ENCODE measurements at regions not wholly inside any gene's neighbourhood (a gene's known extent, or its start where the extent isn't known, plus 50 kb on each side); places are given as distances from the start of the nearest gene placed in this dataset.

DNA sequence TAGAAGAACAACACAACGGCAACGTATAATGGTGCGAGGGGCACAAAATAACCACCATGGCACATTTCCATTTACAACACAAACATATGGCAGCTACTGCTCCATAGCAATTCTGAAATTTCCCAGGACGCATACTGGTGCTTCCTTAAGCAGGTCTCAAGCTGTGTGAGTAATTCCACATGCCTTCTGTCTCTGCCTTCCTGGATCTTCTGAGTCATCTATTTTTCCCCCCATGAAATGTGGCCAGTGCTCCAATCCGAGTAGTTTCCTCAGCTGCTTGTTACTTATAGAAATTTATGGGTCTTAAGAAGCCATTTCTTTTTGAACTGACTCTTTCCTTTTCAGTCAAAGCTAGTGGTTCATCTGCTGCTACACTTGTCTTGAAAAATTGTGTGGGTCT lies 256.6 kb upstream of the KLF6 start:
- FAIRE-seq (no peak), DNase-seq (ENCODE audit: low spot score) (no peak)

DNA sequence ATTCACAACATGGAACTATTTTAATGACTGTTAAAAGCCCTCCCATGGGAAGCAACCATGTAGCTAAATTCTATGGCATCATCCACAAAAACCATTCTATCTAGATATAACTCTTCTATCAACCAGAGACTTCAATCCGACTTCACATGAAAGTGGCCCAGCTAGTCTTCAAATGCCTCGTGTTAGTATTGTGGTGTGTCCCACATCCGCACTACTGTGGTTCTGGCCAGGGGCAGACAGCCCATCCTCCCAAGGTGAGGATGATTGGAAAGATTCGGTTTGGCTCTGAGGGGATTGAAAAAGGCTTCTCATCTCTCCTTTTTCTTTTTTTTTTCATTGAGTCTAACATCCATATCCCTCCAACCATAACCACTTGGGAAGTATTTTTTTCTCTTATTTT lies 253.0 kb upstream of the KLF6 start:
- DNase-seq (ENCODE audit: low spot score) (no peak), FAIRE-seq (no peak)

DNA sequence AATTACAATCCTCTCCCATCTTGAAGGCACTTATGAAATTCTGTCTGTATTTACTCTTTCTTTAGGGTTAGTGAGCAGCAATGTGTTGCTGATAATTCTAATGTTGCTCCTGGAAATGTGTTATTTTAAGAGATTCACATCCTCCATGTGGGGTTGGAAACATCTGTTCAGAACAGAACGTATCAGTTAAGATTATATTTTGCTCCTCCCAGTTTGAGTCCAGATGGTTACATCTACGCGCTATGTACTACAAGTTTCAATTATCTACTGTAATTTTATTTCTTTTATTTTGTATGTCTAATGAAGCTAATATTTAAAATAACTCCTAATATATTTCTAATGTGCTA lies 250.6 kb upstream of the KLF6 start:
- FAIRE-seq: no peak
- DNase-seq (ENCODE audit: low spot score): no peak

DNA sequence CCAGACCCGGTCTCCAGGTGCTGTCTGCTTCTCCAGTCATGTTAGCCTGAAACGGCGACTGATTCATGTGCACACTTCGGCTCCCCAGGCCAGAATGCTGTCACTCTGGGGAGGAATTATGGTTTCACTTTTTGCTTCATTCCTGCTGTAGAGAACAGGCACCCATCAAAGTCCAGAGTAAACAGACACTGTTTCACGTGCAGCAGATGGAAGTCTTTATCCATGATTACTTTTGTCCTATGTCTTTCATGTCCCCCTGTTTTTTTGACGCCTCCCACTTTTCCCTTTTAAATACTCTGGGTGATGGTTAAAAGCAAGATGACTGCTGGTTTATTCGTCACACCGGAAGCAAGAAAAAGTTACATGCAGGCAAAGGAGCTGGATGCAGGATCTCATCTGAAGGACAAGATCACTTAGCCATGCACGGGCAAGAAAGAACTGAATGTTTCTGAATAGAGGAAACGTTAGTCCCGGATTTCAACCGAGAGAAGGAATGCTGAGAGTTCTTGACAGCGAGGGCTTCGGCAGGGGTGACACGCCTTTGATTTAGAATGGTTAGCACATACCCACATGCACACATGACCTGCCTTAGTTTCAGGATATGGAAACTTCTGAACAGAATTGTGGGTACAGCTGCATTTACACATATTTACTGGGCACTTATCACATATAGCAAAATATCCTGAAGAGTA lies 250.0 kb upstream of the KLF6 start:
- DNase-seq (ENCODE audit: low spot score) (no peak), FAIRE-seq (no peak)

DNA sequence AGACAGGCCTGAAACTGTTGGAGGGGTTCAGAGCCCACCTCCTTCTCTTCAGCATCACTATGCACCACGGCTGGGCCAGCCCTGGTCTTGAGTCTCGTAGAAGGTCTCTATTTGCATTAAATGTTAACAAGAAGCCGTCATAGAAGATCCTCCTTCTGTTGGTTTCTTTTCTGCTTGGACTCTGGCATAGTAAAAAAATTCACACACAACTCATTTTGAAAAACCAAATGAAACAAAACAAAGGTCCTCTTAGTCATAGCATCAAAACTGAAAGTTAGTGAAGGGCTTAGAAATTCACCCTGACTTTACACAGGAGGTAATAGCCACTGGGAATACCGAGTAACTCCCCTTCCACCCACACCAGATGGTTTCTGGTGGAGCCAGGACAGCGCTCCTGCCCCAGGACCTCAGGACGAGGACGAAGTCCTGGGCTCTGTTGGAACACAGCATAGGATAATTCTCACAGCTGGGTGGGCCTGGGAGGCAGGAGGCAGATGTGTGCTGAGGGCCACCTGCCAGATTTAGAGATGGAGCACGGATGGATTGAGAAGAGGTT lies 248.4 kb upstream of the KLF6 start:
- DNase-seq (ENCODE audit: low spot score) (no peak), FAIRE-seq (no peak)

DNA sequence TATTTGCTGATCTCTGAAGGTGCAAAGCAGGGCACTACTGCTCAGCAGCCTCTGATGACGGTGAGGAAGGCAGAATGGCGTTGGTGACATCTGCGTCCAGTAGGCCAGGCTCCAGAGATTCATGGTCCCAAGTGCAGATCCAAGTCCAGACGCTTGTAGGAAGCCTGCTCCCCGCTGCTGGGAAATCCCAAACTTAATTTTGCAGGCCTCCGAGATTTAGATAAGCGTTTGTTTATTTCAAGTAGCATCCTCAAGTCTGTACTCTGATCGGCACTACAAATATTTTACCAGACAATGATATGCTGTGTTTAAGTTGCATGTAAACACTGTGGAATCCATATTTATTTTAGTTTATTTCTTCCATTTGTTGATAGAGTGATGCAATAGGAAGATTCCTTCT lies 244.9 kb upstream of the KLF6 start:
- no peak for FAIRE-seq

DNA sequence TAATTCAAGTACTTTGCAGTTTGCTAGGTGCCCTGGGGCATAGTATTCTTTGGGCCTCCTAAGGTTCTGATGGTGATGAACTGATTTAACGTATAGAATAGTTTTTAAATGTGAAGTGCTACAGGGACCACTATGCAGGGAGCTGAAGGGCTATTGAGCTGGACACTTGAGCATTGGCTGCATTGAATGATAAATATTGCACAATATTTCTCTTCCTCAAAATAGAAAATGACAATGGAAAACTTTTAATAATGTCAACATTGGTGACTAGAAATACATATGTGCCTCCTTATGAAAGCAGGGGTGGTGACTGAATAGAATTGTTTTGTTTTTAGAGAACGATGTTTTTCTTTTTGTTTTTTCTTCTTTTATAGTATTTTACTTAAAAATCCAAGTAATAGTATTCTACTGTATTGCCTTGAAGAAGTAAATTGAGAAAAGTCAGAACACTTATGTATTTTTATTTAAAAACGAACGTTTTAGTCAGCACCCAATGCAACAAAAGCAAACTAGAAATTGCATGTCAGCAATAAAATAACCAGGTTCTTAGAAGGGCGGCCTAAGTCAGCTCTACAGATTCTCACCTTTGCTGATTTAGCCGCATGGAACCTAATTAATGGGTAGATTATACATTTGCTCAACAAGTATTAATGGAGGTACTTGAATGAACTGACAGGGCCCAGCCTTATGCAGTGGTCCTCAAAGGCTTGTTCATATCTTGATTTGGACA lies 244.0 kb upstream of the KLF6 start:
- FAIRE-seq: no peak
- no peak for DNase-seq (ENCODE audit: low spot score)

More for the DNA sequence above, 244.9 kb upstream of the KLF6 start:
- no peak for DNase-seq (ENCODE audit: low spot score)

DNA sequence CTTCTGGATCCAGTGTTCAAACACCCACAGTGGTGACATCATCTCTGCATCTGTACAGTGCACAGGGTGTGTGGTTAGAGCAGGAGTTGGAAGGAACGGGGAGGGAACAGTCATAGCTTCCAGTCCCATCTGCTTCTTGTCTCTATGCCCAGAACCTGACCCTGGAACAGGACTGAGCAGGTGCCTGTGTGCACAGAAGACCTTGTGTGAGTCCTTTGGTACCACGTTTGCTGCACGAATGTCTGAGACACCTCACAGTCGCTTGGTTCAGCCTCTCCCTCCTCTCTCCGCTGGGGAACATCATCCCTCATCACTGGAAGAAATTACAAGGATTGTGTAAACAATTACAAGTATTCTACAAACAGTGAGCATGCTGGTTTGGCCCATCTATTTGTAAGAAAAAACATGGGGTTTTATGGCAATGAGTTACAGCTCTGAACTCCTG lies 243.0 kb upstream of the KLF6 start:
- FAIRE-seq (no peak), DNase-seq (ENCODE audit: low spot score) (no peak)

DNA sequence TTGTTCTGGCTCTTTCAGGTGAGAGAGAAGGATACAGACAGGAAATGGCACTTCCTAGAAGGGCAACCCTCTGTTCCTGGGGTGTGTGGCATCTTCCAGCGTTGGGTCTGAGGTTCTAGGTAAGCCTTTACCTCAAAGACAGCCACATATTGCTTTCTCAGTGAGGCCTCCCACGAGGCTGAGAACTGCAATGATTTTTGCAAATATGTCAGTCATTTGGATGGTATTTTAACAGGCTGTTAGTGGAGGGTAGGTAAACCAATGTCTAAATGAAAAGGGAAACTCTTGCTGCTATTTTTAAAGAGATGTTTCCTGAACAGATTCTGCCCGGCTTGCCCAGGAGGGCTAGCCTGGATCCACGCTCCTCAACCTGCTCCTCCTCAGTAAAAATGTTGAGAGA lies 240.3 kb upstream of the KLF6 start:
- no peak for FAIRE-seq
- DNase-seq (ENCODE audit: low spot score): no peak

DNA sequence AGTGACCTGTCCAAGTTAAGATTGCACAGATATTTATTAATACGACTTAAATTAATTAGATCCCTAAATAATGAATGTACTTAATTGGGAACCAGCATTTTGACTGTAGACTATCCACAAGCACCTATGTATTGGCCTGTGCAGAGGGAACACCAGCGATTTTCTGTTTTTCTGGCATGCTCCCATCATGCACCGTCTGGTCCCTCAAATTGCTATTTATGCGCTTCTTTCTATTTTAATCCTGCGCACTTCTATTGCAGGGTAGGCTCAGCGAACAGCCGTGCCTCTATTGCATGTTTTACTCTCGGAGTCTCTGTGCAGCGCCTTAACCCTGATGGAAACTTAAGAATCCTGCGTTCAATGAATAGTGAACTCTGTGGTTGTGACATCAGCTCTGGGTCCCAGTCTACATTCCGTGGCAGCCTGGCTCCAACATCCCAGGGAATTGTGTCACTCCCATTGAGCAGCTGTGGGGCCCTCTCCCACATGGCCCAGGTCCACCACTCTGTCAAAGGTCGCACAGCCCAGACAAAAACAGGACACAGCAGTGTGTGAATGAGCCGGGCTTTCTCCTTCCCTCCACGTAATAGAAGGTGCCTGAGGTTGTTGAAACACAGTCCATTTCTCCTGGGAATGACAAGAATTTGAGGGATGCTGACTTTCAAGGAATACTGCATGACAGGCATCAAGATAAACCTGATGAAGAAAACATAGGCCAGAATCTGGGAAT lies 239.7 kb upstream of the KLF6 start:
- DNase-seq (ENCODE audit: low spot score): no peak

DNA sequence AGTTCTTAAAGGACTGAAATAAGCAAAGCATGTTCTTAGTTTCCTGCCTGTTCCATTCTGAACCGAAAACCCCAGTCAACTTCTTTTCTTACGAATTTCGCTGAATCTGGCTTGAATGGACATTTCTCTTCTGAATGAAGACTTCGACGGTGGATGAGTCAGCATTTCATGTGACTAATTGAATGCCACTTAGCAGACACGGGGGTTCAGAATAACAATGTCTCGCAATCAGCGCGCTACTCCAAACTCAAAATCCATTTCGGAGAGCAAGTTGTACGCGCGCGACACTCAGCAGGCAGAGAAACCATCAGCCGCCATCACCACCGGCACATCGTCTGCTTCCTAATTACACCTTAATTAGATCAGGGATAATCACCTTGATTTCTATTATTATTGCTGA lies 239.0 kb upstream of the KLF6 start:
- FAIRE-seq: no peak
- no peak for DNase-seq (ENCODE audit: low spot score)

More for the DNA sequence above, 239.7 kb upstream of the KLF6 start:
- no peak for FAIRE-seq

DNA sequence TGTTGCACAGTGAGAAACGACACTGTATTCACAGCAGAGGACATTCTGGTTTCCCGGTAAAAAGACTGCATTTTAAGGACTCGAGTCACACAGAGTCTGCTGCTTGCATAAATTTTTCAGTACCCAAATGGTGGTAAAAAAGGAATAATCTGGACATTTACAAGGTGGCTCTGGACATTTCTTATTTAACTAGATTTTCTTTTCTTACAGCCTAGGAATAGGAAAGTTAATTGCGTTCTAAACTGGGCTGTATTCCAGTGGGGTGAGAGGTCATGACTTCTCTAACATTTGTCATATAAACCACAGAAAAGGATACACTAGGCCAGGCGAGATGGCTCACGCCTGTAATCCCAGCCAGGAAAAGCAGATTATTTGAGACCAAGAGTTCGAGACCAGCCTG lies 237.5 kb upstream of the KLF6 start:
- FAIRE-seq (no peak), DNase-seq (ENCODE audit: low spot score) (no peak)

DNA sequence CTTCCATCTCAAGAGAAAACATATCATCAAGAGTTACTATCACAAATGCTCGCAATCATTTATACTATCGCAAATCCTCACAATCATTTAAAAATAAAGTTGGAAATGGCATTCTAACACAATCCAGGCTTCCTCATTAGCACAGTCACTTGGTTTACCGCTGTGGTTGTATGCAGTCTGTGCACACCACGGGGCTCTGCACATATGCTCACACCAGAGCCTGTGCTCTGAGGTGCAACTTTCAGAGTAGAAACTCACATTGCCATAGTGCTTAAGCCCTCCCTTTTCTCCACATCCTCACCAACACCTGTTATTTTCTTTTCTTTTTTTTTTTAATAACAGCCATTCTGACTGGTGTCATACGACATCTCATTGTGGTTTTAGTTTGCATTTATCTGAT lies 235.6 kb upstream of the KLF6 start:
- no peak for FAIRE-seq
- no peak for DNase-seq (ENCODE audit: low spot score)

DNA sequence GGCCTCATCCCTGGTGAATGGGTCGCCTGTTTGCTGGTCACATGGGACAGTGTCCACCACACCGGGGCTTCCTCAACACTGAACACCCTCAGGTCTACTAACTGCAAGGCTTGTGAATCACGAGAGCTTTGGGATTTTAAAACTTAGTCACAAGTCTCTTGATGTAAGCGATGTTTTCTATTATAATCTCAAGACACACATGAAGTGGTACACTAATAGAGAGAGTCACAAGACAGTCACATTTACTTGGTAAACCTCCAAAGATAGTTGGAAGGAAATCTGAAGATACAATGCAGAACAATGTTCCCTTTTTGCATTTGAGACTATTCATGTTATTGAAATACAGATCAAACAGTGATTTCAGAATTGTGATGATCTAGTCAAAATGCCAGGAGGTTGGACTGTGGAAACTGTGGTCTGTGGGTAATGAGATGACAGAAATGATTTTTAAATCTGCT lies 233.1 kb upstream of the KLF6 start:
- FAIRE-seq (no peak), DNase-seq (ENCODE audit: low spot score) (no peak)

DNA sequence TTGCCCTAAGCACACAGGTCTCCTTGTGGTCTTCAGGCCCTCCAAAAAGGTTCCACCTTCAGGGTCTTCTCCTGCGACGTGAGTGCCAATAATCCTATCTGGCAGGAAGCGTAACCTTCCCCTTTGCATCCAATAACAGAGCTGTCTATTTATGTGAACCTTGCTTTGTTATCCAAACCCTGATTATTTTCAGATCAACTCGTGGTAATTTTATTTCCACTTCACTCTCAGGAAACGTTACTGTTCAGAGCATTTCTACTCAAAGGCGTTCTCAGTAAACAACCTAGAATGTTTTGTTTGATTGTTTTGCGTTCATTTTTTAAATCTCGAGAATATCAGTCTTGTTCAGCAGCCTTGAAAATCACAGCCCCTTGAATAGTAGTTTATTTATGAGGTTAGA lies 232.3 kb upstream of the KLF6 start:
- no peak for DNase-seq (ENCODE audit: low spot score)
- no peak for FAIRE-seq

DNA sequence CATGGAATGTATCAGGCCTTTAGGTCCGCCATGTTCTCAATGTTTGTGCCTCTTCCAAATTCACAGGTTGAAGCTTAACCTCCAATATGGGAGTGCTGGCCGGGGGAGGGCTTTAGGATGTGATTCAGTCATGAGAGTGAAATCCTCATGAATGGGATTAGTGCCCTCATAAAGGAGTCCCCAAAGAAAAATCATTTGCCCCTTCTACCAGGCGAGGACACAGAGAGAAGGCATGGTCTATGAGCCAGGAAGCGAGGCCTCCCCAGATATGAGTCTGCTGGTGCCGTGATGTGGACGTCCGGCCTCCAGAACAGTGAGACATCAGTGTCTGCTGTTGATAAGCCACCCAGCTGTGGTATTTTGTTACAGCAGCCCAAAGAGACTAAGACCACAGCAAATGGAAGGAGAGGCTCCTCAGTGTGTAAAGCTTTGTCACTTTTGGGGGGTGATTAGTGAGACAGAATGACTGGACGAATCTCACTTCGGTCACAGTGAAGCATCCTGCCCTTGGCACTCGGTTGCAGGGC lies 231.3 kb upstream of the KLF6 start:
- no peak for FAIRE-seq
- no peak for DNase-seq (ENCODE audit: low spot score)

DNA sequence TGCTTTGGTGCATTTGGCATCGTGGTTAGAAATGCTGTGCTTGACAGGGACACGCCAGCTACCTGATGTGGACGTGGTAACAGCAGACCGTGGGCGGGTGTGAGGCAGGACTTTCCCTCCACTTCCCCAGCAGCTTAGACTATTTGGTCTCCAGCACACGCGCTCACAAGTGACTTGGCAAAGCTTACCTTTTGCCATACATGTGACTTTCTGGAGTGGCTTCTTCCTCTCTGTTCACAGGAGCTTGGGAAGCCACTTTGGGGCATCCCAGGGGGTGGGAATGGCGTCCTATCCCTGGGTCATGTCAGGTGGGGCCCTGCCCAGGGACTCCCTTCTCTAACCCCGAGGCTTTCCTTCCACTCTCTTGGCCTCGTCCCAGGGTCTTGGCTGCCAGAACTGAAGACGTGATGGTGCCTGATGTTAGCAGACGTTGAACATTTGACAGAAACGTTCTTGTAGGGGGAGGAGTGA lies 228.7 kb upstream of the KLF6 start:
- FAIRE-seq: no peak
- DNase-seq (ENCODE audit: low spot score): no peak

DNA sequence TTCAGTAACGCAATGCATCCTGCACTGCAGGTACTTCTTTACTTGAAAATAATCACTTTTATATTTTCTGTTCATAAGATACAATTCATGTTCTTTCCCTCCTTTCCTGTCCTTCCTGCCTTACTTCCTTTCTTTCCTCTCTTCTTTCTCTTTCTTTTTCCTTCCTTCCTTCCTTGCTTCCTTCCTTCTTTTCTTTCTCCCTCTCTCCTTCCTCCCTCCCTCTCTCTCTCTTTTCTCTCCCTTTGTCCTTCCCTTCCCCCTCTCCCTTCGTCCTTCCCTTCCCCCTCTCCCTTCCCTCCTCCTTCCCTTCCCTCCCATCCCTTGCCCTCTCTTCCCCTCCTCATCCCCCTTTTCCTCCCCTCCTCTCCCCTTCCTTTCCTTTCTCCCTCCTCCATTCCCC lies 227.8 kb upstream of the KLF6 start:
- no peak for FAIRE-seq

DNA sequence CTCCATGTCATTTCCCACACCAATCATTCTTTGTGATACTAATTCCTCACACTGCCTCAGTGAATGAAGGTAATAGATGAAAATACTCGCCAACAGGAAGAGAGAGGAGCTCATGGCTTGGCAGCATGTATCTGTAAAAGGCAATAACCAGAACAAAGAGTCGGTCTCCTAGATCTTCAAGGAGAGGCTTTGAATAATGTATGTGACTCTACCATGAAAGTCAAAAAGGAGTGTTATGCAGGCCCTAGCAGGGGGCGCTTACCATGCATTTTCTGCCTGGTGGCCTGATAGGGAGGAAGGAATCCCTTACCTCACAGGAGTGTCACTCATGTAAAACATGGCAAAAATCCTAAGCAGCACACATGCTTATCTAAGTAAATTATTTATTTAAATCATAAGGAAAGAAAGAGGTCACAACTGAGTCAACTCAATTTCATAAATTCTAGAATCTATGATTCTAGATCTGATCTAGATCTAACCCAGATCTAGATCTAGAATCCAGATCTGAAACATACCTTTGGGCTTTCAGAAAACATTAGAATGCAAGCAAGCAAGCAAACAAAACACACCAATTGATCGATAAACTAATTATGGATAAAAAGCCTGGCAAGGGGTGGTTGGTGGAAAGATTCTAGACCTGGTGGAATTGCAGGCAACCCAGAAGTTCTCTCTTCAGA lies 226.3 kb upstream of the KLF6 start:
- no peak for FAIRE-seq
- no peak for DNase-seq (ENCODE audit: low spot score)

More for the DNA sequence above, 227.8 kb upstream of the KLF6 start:
- DNase-seq (ENCODE audit: low spot score): no peak

DNA sequence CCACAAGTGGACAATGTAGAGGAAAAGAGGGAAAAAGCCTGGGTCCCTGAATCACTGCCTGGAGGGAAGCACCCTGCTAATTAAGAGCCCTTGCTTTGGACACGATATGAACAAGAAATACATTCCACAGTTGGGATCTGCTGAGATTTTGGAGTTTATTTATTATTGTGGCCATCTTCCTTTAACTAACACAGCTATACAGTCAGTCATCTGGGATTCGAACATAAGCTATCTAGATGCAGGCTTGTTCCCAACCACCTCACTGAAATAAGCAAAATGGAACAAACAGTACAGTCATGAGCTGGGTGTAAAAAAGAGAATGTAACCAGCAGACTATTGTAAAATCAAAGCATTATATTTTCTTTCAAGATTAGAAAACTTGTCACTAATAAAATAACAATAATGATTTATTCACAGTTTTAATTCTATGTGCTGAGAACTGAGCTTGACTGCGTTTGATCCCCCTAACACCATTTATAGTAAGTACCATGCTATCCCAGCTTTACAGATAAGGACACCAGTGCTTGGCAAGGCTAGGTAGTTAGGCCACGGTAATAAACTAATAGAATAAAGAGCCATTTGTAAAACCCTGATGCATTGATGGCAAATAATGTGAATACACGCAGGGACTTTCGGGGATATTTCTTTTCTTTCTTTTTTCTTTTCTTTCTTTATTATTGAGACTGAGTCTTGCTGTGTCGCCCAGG lies 223.8 kb upstream of the KLF6 start:
- DNase-seq (ENCODE audit: low spot score): no peak
- no peak for FAIRE-seq

DNA sequence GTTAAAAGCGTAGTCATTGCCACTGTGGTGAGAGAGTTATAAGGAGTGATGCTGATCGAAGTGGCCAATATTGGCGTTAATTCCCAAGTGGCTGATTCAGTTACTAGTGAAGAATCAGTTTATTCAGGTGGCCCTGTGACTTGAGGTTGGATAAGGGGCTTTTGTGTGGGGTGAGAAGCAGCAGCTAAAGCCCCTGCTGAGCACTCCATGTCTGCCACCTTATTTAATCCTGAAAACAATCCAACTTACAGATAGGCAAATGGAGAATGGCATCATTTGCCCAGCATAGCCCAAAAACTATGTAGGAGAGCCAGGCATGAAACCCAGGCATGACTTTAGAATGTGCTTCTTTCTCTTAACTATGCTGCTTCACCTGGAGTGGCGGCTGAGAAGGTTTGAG lies 222.8 kb upstream of the KLF6 start:
- no peak for DNase-seq (ENCODE audit: low spot score)
- FAIRE-seq: no peak
